ENCODE measurements at regions not wholly inside any gene's neighbourhood (a gene's known extent, or its start where the extent isn't known, plus 50 kb on each side); places are given as distances from the start of the nearest gene placed in this dataset.

GRCh38 chr7:97667359-97667758, 64.5 kb upstream of the TAC1 start:
- Histone ChIP-seq H3K4me3 (no peak overlapping the region), H3K36me3 (ENCODE audit: low read depth) (no peaks in the 10 kb centered on the region), H3K9me3 (no peaks in the 10 kb centered on the region), H3K4me1 (ENCODE audit: low read depth) (no peaks in the 10 kb centered on the region)
- ATAC-seq = no peak
- intact Hi-C loops (cut with DNase I, micrococcal nuclease) = no loop called here
- DNase-seq = no peak
- no peak for TF ChIP-seq CTCF (IDR thresholded peaks at IDR 0.05)

DNA sequence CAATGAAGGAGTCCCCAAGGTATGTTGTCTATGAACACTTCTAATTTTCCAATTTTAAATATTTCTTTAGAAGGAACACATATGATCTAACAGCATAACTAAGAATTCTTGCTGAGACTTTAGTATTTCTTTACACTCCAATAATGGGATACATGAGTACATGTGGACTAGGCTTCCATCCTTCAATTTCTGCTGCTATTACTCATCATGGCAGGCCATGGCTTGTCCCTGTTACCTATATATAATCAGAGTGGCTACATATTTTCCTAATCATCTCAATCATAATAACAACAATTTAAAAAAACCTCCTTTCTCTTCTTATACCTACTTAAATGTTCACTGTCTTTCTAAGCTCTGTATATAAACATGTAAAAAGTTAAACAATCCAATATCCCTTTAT, 60.3 kb upstream of the TAC1 start:
- intact Hi-C loops (cut with DNase I, micrococcal nuclease) = no loop called here
- no peak for TF ChIP-seq CTCF (IDR thresholded peaks at IDR 0.05)
- Histone ChIP-seq H3K9me3 (no peaks in the 10 kb centered on the region), H3K4me3 (no peak overlapping the region), H3K4me1 (ENCODE audit: low read depth) (no peaks in the 10 kb centered on the region), H3K36me3 (ENCODE audit: low read depth) (no peaks in the 10 kb centered on the region)
- no peak for ATAC-seq
- no peak for DNase-seq

DNA sequence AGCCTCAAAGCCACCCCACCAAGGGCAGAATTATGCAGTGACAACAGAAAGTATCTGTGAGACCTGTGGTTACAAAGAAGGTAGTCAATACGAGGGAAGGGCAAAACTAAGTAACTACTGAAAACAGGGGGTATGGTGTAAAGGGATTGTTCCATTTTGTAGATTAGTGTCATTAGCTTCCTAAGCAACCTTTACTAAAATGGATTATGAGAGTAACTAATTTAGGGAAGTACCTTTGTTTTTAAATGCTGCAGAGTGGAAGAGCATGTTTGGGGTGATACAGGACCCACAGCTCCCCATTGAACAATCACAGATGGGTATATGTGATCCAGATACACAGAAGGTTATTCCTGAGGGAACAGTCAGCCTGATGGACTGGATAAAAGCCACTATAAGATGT, 51.3 kb upstream of the TAC1 start:
- Histone ChIP-seq H3K36me3 (ENCODE audit: low read depth) (no peaks in the 10 kb centered on the region), H3K4me3 (no peak overlapping the region), H3K9me3 (no peaks in the 10 kb centered on the region), H3K4me1 (ENCODE audit: low read depth) (no peaks in the 10 kb centered on the region)
- ATAC-seq (no peak), DNase-seq (no peak)
- intact Hi-C loops (cut with DNase I, micrococcal nuclease) = no loop called here
- no peak for TF ChIP-seq CTCF (IDR thresholded peaks at IDR 0.05)

All from mucosa of descending colon (tissue), 3 donors.